Skeletal muscle tissue (tissue), 3 donors: ENCODE measurements at regions not wholly inside any gene's neighbourhood (a gene's known extent, or its start where the extent isn't known, plus 50 kb on each side); places are given as distances from the start of the nearest gene placed in this dataset.
A peak's percentile ranks its signal among the peaks of the same experiment; 100 is the strongest.

Source experiments
- H3K27ac ChIP-seq: one replicate; pipeline ENCODE4 v1.7.0; 2013; ENCODE audit warnings: mild to moderate bottlenecking, low read depth, low read length, inconsistent platforms
- H3K27me3 ChIP-seq, 3 donors: one replicate each; pipeline ENCODE4 v1.7.0; 2013; ENCODE audit warnings: low read length in 3 of 3; ENCODE audit not compliant: control insufficient read depth in 3 of 3, insufficient read depth in 3 of 3
- H3K36me3 ChIP-seq, 3 donors: one replicate each; pipeline ENCODE4 v1.7.0; 2013; ENCODE audit warnings: low read length in 3 of 3; ENCODE audit not compliant: control insufficient read depth in 3 of 3, insufficient read depth in 3 of 3
- H3K4me1 ChIP-seq, 3 donors: one replicate each; pipeline ENCODE4 v1.7.0; 2013; ENCODE audit warnings: low read length in 3 of 3, mild to moderate bottlenecking in 3 of 3; ENCODE audit not compliant: control insufficient read depth in 3 of 3, insufficient read depth in 3 of 3
- H3K4me3 ChIP-seq, 3 donors: one replicate each; pipeline ENCODE4 v1.7.0; 2013; ENCODE audit warnings: low read length in 3 of 3
- H3K9ac ChIP-seq, 3 donors: one replicate each; pipeline ENCODE4 v1.7.0; 2013; ENCODE audit warnings: low read length in 3 of 3, mild to moderate bottlenecking in 3 of 3, moderate library complexity in 2 of 3, low read depth in 1 of 3
- H3K9me3 ChIP-seq, 3 donors: one replicate each; pipeline ENCODE4 v1.7.0; 2013; ENCODE audit warnings: low read length in 3 of 3; ENCODE audit not compliant: control insufficient read depth in 3 of 3
- donor health status: Osteomylitis.

DNA sequence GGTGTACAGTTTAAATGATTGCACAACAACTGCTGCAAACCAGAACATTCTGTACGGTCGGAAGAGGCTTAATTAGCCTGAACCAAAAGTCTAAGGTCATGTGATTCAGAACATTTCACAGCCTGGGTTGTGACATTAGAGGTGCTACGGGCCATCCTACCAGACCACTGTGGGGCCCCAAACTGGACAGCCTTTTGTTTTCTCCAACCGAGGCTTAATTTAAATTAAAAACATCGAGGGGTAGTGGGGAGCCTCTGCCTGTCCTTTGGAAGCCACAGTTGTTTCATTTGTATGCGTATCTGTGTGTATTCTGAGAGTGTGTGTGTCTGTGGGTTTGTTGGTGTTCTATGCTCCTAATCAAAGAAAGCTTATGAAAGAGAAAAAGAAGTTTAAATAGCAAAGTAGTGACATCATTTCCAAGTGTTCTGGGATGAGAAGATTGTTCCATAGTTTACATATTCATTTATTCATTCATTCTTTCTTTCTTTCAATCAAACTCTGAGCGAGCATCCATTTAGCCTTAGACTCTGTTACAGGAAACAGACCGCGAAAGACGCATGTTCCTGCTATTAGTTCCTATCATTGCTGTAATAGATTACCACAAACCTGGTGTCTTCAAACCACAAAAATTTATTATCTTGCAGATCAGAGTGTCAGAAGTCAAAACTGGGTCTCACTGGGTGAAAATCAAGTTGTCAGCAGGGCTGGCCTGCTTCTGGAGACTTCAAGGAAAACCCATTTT, 444.8 kb downstream of the FOXO1 start:
- H3K9me3 ChIP-seq: no peaks in the 10 kb centered on the region
- H3K9ac ChIP-seq: no peak overlapping the region
- H3K27ac ChIP-seq: peak overlapping the region; percentile 52
- H3K4me1 ChIP-seq: peaks cover 6 to 11% (median 7%) of the 10 kb centered on the region in 3 donors
- H3K36me3 ChIP-seq: no peaks in the 10 kb centered on the region
- no peaks in the 10 kb centered on the region for H3K27me3 ChIP-seq
- H3K4me3 ChIP-seq: no peak overlapping the region

DNA sequence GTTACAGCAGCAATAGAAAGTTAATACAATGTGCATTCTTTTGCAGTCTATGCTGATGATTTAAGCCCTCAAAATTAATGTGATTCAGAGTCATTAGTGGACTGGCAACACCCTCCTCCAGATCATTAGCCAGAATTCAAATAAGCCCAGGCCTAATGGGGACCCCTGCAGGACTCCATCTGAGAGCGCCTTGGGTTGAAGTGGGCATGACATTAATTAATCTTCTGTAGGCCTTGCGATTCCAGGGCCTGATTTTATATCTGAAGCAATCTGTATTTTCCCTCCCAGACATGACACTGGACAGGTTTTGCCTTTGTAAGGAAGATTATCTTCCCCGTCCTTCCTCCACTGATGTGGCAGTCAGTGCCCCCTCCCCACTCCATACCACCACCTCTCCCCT, 442.9 kb downstream of the FOXO1 start:
- H3K27ac ChIP-seq: no peak overlapping the region
- no peak overlapping the region for H3K4me3 ChIP-seq
- H3K4me1 ChIP-seq: peaks cover 6 to 11% (median 7%) of the 10 kb centered on the region in 3 donors
- no peaks in the 10 kb centered on the region for H3K9me3 ChIP-seq
- no peaks in the 10 kb centered on the region for H3K27me3 ChIP-seq
- no peak overlapping the region for H3K9ac ChIP-seq
- H3K36me3 ChIP-seq: no peaks in the 10 kb centered on the region

DNA sequence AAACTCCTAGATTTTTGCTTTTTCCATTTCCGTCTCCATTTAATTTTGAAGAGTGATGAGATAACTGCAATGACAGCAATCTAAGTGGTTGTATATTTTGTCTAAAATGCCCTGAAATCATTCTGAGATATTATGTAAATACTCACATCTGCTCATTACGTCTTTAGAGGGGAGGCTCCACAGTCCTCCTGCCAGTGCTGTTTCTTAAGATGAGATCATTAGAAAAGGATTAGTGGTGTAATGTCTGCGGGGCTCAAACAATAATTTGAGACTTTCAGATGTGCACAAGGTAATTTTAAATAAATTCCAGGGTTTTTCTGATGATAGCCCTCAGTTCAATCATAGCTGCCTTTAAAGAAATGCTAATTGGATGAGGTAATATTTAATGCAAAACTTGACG, 437.9 kb downstream of the FOXO1 start:
- Histone ChIP-seq H3K36me3 (no peaks in the 10 kb centered on the region), H3K4me1 (peaks cover 16 to 24% (median 21%) of the 10 kb centered on the region in 3 donors), H3K9ac (no peak overlapping the region), H3K27me3 (no peaks in the 10 kb centered on the region), H3K4me3 (no peak overlapping the region), H3K9me3 (no peaks in the 10 kb centered on the region), H3K27ac (no peak overlapping the region)

DNA sequence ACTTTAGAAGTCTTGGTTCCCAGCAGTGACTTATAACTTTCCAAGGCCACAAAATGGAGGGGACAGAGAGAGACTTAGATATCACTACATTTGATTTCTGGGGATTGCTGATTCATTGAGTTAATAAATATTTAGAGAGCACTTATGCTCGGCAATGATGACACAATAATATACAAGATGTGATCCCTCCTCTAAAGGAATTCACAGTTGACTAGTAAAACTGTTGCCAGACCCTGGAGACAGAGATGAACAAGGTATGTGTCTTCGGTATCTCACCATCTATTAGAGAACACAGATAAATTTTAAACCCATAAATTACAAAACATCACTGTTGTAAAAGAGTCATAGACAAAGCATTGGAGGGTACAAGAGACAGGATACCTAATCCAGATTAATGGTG, 437.5 kb downstream of the FOXO1 start:
- no peaks in the 10 kb centered on the region for H3K27me3 ChIP-seq
- H3K4me1 ChIP-seq: peaks cover 21 to 29% (median 26%) of the 10 kb centered on the region in 3 donors
- no peak overlapping the region for H3K9ac ChIP-seq
- H3K4me3 ChIP-seq: no peak overlapping the region
- no peak overlapping the region for H3K27ac ChIP-seq
- H3K9me3 ChIP-seq: no peaks in the 10 kb centered on the region
- H3K36me3 ChIP-seq: no peaks in the 10 kb centered on the region

DNA sequence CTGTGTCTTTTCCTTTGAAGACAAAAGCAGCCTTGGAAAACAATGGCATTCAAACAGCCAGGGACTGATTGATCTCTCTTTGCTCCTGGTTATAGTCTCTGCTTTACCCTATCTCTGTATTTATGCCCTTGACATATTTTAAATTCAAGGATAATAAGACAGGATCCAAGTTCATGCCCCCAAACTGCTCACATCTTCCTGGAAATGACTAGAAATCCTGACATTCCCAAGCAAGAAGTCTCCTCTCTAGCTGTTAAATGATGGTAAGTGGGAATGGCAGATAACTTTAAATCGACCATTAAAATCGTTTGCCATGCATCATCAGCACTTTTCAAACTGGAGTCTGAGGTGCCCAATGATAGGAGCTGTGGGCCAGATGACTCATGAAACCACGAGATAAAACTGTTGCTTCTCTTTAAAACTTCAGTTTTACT, 435.6 kb downstream of the FOXO1 start:
- H3K4me1 ChIP-seq: peaks cover 37 to 46% (median 42%) of the 10 kb centered on the region in 3 donors
- no peaks in the 10 kb centered on the region for H3K36me3 ChIP-seq
- no peak overlapping the region for H3K4me3 ChIP-seq
- no peak overlapping the region for H3K9ac ChIP-seq
- no peaks in the 10 kb centered on the region for H3K27me3 ChIP-seq
- peak overlapping the region; percentile 17 for H3K27ac ChIP-seq
- H3K9me3 ChIP-seq: no peaks in the 10 kb centered on the region

DNA sequence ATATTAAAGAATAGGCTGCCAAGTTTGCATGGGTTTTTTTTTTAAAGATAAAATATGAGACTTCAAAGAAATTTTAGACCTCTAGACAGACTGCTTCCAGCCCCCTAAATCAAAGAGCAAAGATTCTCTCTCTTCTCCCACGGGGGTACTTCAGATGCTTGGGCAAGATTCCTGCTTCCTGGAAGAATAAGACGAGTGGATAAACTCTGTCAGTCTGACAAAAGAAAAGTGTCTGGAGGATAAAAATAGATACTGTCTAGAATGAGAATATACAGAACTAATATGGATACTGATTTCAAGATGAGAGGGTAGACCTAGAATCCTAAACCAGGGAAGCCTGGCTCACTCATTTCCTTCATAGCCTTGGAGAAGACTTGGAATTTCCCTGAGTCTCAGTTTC, 435.1 kb downstream of the FOXO1 start:
- Histone ChIP-seq H3K4me1 (peaks cover 41 to 49% (median 47%) of the 10 kb centered on the region in 3 donors), H3K9me3 (no peaks in the 10 kb centered on the region), H3K27ac (peak overlapping the region; percentile 7), H3K9ac (no peak overlapping the region), H3K4me3 (no peak overlapping the region), H3K36me3 (no peaks in the 10 kb centered on the region), H3K27me3 (no peaks in the 10 kb centered on the region)

DNA sequence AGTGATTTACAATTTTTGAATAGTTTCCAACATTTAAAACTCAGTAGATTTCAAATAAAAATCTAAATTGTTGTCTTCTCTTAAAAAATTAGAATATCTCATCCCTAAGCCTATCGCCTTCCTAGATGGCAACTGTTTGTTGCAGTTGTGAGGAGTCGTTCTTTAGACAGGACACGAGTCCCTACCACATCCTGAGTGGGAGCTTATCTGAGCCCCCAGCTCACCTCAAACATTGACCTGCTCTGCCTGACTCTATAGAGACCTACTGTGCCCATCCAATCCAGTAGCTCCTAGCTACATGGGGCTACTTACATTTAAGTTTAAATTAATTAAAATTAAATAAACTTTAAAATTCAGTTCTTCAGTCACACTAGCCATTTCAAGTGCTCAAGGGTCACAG, 434.7 kb downstream of the FOXO1 start:
- no peak overlapping the region for H3K4me3 ChIP-seq
- no peaks in the 10 kb centered on the region for H3K36me3 ChIP-seq
- peak overlapping the region; percentile 7 for H3K27ac ChIP-seq
- H3K27me3 ChIP-seq: no peaks in the 10 kb centered on the region
- H3K9me3 ChIP-seq: no peaks in the 10 kb centered on the region
- H3K9ac ChIP-seq: no peak overlapping the region
- H3K4me1 ChIP-seq: peaks cover 46 to 53% (median 51%) of the 10 kb centered on the region in 3 donors

DNA sequence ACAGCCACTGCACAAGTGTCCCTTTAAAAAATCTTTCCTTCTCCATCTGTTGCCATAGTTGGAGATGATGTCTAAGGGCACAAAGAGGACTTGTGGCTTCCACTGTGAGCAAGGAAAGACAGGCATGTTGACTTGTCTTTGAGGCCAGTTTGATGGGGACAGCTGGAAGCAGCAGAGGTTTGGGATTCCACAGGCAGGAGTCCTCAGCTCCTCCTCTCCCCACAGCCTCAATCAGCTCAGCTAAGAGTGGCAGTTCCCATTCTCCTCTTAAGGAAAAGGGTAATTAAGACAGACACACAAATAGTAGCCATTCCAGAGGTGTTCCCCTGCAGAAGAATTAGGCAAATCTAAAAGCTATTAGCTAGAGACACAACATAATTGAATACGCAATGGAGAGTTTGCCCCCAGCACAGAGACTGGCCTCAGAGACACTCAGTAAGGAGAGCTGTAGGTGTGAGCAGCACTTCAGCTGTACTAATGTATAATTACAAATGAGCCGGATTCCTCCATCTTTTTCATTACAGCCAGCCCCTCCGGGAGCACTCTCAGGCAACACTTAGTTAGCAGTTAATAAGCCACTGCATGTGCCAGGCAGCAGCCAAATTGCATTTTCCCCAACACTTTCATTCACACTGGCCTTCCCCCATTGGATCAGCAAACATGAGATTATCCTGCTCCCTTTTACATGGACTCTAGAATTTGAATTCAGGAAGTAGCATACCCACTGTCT, 434.0 kb downstream of the FOXO1 start:
- H3K4me1 ChIP-seq: peaks cover 51 to 57% (median 57%) of the 10 kb centered on the region in 3 donors
- peak overlapping the region; percentile 82 for H3K27ac ChIP-seq
- H3K36me3 ChIP-seq: no peaks in the 10 kb centered on the region
- H3K9me3 ChIP-seq: no peaks in the 10 kb centered on the region
- H3K4me3 ChIP-seq: no peak overlapping the region
- H3K27me3 ChIP-seq: no peaks in the 10 kb centered on the region
- H3K9ac ChIP-seq: no peak overlapping the region

DNA sequence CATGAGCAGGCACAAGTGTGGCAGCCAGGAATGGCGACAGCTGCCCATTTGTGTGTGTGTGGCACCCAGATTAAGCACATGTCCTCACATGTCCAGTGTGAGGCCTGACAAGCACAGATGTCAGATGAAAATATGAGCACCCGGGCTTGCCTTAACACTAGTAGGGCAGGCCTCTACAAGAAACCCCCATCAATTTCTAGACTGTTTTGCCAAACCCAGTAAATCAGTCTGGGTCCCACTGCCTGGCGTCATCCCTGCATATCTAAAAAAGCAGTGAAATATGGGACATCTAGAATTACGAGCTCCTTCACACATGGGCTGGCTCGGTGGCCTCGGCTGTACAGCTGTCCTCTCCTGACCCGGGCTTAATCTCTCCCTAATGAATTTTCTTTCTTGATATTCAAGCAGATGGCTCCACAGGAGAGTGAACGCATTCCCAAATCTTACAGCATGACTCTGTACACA, 432.7 kb downstream of the FOXO1 start:
- no peak overlapping the region for H3K4me3 ChIP-seq
- no peaks in the 10 kb centered on the region for H3K27me3 ChIP-seq
- H3K36me3 ChIP-seq: no peaks in the 10 kb centered on the region
- peak overlapping the region in 1 of 3 donors; percentile 59 for H3K9ac ChIP-seq
- peaks cover 53 to 59% (median 59%) of the 10 kb centered on the region in 3 donors for H3K4me1 ChIP-seq
- peak overlapping the region; percentile 82 for H3K27ac ChIP-seq
- H3K9me3 ChIP-seq: no peaks in the 10 kb centered on the region

DNA sequence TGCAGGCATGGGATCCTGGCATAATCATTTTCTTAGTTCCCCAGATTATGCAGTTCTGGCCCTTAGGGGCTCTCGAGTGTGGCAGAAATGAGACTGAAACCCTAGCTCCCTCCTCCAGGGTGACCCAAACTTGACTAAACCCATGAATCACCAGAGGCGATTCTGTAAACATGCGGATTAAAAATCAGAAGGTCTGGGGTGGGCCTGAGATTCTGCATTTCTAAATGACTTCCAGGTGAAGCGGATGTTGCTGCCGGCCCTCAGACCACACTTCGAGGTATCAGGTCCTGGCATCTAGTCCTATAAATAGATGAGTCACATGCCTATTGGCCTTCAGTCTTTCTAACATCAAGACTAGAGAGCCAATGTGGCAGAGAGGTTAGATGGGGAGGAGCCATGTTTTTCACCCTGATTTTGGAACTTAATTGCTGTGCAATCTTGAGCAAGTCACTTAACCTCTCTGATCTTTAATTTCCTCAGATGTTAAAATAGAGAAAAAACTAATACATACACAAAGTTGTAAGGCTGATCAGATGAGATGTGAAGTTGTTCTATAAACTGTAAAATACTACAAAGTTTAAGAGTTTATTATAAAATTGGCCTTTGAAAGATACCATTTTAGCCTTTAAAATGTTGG, 431.2 kb downstream of the FOXO1 start:
- Histone ChIP-seq H3K4me1 (peaks cover 53 to 59% (median 59%) of the 10 kb centered on the region in 3 donors), H3K27me3 (no peaks in the 10 kb centered on the region), H3K27ac (peak overlapping the region; percentile 83)

More for the DNA sequence above, 431.2 kb downstream of the FOXO1 start:
- Histone ChIP-seq H3K36me3 (no peaks in the 10 kb centered on the region), H3K9me3 (no peaks in the 10 kb centered on the region), H3K9ac (no peak overlapping the region), H3K4me3 (no peak overlapping the region)
